Body of pancreas (tissue), 4 donors: ENCODE measurements at regions not wholly inside any gene's neighbourhood (a gene's known extent, or its start where the extent isn't known, plus 50 kb on each side); places are given as distances from the start of the nearest gene placed in this dataset.

Experiments used
- CTCF ChIP-seq, 7 experiments: fragments of 450-650 bp in 4 of 7; fragments of 200-600 bp in 3 of 7; sonication (generic) in 3 of 7; IDR thresholded peaks; one replicate each; pipeline ENCODE4 v1.5.1; 2016 to 2019; ENCODE audit warnings: antibody characterized with exemption in 7 of 7
- POLR2A ChIP-seq, 3 donors: fragments of 450-650 bp; IDR thresholded peaks; one replicate each; pipeline ENCODE4 v1.6.1; 2016; ENCODE audit warnings: antibody characterized with exemption in 3 of 3, mild to moderate bottlenecking in 2 of 3

DNA sequence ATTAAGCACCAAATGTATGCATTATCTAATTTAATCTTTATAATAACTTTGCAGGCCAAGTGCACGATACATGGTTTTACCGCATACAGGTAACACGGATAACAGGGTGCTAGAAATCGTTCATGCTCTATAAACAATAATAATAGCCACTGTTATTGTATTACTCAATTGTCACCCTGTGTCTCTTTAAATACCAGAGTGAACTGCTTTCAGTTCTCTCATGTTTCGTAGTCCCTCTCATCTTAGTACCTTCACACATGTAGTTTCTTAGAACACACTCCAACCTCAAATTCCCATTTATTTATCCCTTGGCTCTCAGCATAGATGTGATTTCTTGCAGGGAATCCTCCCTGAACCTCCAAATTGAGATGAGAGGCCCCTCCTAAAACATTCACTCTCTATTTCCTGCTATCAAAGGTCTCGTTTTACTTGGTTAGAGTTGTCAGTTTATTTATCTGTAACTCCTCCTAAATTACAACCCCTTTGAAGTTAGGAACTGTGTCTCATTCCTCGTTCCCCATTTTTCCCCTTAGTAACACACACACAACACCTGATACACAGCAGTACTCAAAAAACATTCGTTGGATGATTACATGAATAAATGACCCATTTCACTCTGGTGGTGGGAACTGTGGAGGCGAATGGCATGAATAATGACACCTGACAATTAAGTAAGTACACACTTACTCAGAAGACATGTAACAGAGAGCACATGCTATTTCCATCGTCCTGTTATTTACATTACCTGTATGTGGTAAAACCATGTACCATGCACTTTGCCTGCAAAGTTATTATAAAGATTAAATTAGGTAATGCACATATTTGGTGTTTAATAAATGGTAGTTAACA is 134.6 kb downstream of the BTG1 start:
- TF ChIP-seq CTCF (IDR thresholded peaks at IDR 0.05) (no peak), POLR2A (IDR thresholded peaks at IDR 0.05) (no peak)
